Stimulated activated CD4-positive, alpha-beta T cell treated with anti-CD3 and anti-CD28 coated beads, TNF-alpha, amount 100 ng/mL, for 48 hours (primary cell): ENCODE measurements at regions not wholly inside any gene's neighbourhood (a gene's known extent, or its start where the extent isn't known, plus 50 kb on each side); places are given as distances from the start of the nearest gene placed in this dataset.

Experiments used
- DNase-seq, 3 donors: peaks; one replicate each; pipeline ENCODE4 v3.0.0-alpha.2; 2020; ENCODE audit warnings: low read depth in 3 of 3

- DNase-seq: no peak
Measured at GRCh38 chr18:55884498-55884897, 296.5 kb upstream of the TCF4 start.

- no peak for DNase-seq
Measured at GRCh38 chr18:55880617-55881016, 292.6 kb upstream of the TCF4 start.

DNA sequence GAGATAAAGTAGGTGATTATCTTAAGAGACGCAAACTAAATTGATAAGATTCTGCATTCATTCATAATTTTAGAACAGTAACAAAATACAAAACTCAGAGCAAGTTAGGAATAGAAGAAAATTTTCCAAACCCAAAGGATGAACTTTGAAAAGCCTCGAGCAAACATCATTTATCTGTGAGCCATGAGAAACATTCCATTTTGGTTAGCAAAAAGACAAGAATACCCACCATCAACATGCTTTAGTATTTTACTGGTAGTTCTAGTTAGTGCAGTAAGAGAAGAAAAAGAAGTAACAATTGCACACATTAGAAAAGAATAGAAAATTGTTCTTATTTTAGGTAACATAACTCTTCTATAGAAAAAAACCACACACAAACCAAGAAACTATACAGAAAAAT lies 291.3 kb upstream of the TCF4 start:
- no peak for DNase-seq

GRCh38 chr18:55878224-55878623 lies 290.2 kb upstream of the TCF4 start:
- DNase-seq: no peak

DNA sequence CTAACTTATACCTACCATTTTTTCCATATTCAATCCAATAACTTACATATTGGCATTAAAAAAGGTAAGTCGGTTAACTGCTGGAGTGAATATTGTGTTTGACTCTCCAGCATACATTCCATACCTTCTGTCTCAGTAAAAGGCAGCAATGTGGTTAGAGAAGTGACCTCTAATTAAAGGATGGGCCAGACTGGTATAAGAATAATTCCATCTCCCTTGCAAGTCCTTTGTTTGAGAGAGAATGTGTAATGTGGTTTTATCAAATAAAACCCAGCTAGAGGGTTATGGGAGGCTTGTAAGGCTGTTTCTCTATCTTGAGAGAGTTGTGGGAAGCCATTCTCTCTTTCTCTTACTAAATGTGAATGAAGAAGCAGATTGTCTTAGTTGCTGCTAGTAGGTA lies 289.3 kb upstream of the TCF4 start:
- DNase-seq: no peak

DNA sequence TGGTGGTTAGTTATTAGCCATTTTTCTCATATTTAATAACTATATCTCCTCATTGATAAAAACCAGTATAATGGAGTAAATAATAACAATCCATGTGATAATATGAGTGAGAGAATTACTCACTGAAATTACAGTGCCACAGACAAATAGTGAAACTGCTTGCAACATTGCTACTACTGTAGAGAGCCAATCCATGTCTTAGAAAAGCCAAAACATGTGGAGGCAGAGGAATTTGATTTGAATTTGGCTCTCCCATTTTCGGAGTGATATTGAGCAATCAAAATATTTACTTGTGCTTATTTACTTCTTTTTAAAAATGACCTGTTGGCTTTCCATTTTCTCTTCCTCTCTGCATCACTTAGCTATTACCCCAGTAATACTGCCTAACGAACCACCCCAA lies 288.3 kb upstream of the TCF4 start:
- DNase-seq: no peak

- no peak for DNase-seq
Measured at GRCh38 chr18:55875371-55875901, 287.4 kb upstream of the TCF4 start.

DNA sequence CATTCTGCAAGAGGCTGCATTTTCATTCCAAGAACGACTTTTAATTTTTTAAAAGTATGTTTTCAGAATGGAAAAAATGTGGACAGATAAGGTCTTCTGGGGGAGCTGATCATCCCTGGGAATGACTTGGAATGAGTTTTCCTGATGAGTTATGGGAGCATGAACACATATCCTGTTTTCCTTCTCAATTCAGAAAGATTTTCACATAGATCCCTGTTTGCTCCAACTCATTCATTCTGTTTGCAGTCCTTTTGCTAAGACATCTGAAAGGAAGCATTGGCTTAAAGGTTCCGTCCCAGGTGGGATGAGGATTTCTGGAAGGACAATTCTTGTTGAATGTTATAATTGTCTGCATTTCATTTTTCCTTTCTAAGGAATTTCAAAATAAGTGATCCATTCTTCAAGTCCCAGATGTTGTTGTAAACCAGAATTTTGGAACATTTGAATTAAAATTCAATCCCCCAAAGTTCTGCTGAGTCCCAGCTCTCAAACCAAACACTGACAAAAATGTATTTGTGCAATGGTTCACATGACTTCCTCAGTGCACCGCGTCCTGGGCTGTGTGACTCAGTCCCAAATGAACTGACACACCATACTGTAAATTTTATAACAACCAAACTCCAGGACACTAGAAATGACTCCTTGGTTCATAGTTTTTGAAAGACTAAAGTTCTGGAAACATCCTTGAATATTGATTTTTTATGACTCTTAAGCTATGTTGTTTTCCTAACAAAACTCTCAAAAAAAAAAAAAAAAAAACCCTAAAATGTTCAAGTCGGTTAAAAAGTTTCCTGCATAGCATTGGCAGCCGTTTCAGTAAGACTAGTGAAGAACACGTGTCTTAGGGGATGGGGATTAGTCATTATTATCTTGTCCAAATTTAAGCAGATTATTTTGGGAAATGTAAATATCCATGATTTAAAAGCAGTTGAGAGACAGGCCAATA lies 281.8 kb upstream of the TCF4 start:
- no peak for DNase-seq

DNA sequence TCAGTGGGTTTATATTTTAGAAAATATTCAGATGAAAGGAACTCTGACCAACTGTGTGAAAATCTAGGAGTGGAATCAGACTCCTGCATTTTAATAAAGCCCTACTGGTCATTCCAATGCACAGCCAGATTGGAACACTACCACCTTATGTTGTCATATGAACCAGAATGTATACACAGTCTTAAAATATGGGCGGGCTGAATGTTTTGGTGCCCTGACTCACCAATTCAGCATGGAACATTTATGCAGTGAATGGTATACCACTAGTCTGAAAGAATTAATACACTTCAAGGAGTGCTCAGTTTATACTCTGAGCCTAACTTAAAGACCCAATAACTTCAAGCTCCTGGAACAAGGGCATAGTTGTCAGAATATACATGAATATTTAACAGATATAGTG lies 280.9 kb upstream of the TCF4 start:
- DNase-seq: no peak

- DNase-seq: no peak
Measured at GRCh38 chr18:55866886-55867285, 278.9 kb upstream of the TCF4 start.

- no peak for DNase-seq
Measured at GRCh38 chr18:55866006-55866405, 278.0 kb upstream of the TCF4 start.

- no peak for DNase-seq
Measured at GRCh38 chr18:55864281-55864680, 276.3 kb upstream of the TCF4 start.

GRCh38 chr18:55863876-55864275 lies 275.9 kb upstream of the TCF4 start:
- DNase-seq: no peak

GRCh38 chr18:55863391-55863706 lies 275.4 kb upstream of the TCF4 start:
- no peak for DNase-seq

DNA sequence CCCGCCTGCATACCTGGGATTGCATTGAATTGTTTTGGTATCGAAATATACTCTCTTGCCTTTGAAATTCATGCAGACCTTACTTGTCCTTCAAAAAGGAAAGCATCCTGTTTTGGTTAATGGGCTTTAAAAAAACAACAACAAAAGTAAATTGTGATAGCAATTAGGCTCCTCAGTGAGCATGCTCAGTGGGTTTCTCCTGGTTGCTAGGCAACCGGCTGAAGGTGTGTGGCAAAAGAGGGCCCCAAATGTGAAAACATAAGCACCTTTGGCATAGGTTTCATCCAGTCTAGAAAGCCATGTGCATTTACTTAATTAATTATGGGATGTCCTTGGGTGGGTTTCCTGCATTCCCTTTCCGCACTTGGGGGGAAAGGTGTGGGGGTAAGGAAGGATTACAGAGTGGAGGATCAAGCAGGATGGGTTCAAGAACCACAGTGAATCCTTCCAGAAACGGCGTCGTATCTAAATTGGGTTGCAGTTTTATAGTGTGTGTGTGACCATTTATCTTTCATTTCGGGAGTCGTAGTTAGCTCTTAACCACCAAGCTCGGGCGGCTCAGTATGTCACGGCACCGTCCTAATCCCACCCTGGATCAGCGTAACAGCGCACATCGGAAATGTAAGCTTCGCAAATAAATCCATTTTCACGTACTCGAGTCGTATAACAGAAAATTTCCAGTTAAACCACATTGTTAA lies 274.9 kb upstream of the TCF4 start:
- DNase-seq: no peak

- no peak for DNase-seq
Measured at GRCh38 chr18:55861266-55861665, 273.3 kb upstream of the TCF4 start.

DNA sequence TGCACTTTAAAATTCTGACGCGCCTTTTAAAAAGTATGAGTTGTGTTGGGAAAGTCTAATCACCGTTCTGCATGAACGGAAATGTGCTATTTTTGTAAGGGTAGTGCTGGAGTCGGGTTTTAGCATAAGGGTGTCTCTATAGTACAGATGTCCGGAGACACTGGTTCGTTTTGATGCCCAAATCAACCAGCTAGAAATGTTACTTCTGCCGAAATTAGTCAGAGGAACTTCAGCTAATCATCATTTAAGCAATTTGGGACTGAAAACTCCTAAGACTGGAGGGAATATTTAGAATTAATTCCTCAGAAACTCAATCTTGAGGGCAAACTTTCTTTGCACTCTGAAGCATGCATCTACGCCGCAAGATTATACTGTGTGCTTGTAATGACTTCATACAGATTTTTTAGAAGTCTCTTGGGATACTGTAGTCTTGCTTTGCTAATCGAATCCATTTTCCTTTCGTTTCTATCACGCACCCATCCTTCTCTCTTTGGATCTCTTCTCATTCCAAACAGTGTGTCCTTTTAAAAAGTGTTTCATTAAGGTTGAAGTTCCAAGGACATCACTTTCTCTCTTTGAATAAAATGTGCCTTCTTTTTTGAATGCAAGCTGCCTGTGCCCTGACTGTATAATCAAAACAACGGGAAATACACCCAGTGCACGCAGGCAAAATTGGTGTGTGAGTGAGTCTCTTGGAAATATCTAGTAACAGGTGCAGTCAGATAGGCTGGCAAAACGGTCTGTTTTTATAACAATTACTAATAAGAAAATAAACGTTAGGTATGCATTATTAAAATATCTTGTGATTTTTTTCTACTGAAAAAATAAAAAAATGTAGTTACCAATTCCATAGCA lies 270.9 kb upstream of the TCF4 start:
- no peak for DNase-seq

DNA sequence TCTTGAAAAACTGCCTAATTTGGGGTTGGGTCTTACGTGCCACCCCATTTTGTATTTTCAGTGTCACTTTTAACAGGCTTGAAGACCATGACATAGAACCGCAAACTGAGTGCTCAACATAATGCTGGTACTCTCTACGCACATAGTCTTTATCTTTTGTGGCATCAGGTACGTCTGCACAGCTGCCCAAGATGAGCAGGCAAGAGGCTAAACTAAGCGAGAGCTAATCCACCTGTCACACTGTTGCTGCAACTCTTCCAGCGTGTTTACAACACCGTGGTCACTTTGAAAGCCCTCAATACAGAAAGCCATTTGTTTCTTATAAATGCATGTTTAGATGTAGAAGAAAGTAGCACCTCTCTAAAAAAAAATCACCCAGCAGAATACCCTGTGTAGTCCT lies 270.0 kb upstream of the TCF4 start:
- no peak for DNase-seq

GRCh38 chr18:55857409-55857808 lies 269.4 kb upstream of the TCF4 start:
- no peak for DNase-seq

DNA sequence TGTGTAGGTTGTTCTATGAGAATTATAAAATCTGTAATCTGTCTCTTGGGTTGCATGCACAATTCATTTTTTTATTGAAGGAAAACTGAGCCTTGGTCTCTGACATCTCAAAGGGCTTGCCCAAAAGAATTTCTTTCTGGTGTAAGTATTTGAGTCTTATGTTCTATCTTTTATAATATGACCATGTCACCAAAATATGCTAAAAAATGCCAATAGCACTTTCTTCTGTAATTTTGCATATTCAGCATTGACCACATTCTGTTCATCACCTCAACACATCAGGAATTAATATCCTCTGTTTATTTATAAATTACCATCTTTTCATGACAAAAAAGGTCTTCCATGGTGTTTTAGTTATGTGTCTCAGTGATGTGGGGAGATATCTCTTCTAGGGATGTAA lies 268.7 kb upstream of the TCF4 start:
- no peak for DNase-seq

GRCh38 chr18:55856229-55856628 lies 268.2 kb upstream of the TCF4 start:
- DNase-seq: no peak

DNA sequence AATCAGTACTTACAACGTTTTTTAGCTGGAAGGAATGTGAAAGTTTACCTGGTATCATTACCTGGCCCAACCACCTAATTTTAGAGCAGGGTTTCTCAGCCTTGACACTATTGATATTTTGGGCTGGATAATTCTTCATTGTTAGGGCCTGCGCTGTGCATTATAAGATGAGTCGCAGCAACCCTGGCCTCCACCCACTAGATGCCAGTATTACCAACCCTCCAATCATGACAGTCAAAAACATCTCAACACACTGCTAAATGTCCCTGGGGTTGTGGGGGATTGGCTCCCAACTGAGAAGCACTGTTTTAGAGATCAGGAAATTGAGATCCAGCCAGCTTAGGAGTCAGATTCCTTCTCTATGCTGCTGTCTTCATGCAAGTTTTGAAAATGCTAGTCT lies 265.3 kb upstream of the TCF4 start:
- no peak for DNase-seq
